Endothelial cell of umbilical vein (primary cell): ENCODE measurements at regions not wholly inside any gene's neighbourhood (a gene's known extent, or its start where the extent isn't known, plus 50 kb on each side); places are given as distances from the start of the nearest gene placed in this dataset.

Source experiments
- BruUV-seq: library from RNA; stranded (reverse); fragments of 400-500 nt; replicated peaks from 2 replicates; lab custom pipeline; 2021; lab: Mats Ljungman, UMichigan
- CTCF ChIA-PET: fragments of 300-600, 350-600 bp; sonication (Branson Sonifier 250); formaldehyde crosslinking; loops from one replicate; lab custom pipeline; 2021; ENCODE audit warnings: antibody characterized with exemption, inconsistent platforms; lab: Charles Lee
- POLR2A ChIA-PET: fragments of 300-600, 350-600 bp; sonication (Branson Sonifier 250); formaldehyde crosslinking; loops from one replicate; lab custom pipeline; 2021; ENCODE audit warnings: antibody characterized with exemption, inconsistent platforms; lab: Charles Lee
- DNase-seq: peaks from one replicate; pipeline ENCODE4 v3.0.0-alpha.2; 2011; ENCODE audit warnings: low read depth, low spot score
- FAIRE-seq: peaks from 2 replicates; lab custom pipeline; 2011; peaks lifted over from hg19 to GRCh38; lab: Jason Lieb, UNC
- H2AFZ ChIP-seq: 2 replicates; pipeline ENCODE4 v1.6.0; 2012; ENCODE audit warnings: low read depth, low read length, control low read depth, inconsistent platforms
- H3K27ac ChIP-seq: 2 replicates; pipeline ENCODE4 v1.5.1; 2011; ENCODE audit warnings: low read depth, mild to moderate bottlenecking, control low read depth, low read length, moderate library complexity; ENCODE audit not compliant: insufficient read depth
- H3K27me3 ChIP-seq, 2 experiments: 2 replicates each; pipeline versions ENCODE4 v1.6.0 to v1.6.1; 2011; ENCODE audit warnings: low read length in 2 of 2, mixed read lengths in 1 of 2; ENCODE audit not compliant: control insufficient read depth in 2 of 2, insufficient read depth in 2 of 2
- H3K36me3 ChIP-seq, 2 experiments: 2 replicates in 1 of 2; 3 replicates in 1 of 2; pipeline ENCODE4 v1.5.1; 2011; ENCODE audit warnings: low read length in 2 of 2, mild to moderate bottlenecking in 1 of 2, moderate library complexity in 1 of 2; ENCODE audit not compliant: control insufficient read depth in 2 of 2, insufficient read depth in 2 of 2; ENCODE audit errors: extremely low read depth in 1 of 2
- H3K4me1 ChIP-seq: 3 replicates; pipeline ENCODE4 v1.5.1; 2011; ENCODE audit warnings: mild to moderate bottlenecking, low read length; ENCODE audit not compliant: control insufficient read depth, insufficient read depth; ENCODE audit errors: extremely low read depth
- H3K4me2 ChIP-seq: 2 replicates; pipeline ENCODE4 v1.6.1; 2011; ENCODE audit warnings: low read length, control low read depth, mixed read lengths; ENCODE audit not compliant: insufficient read depth
- H3K4me3 ChIP-seq, 3 experiments: fragments of 200-600 bp in 1 of 3; sonication (generic), shearing (Covaris generic) in 1 of 3; replicated peaks in 1 of 3; 2 replicates each; pipeline ENCODE4 v1.5.1; 2011 to 2016; ENCODE audit warnings: control low read depth in 3 of 3, low read length in 3 of 3, mild to moderate bottlenecking in 2 of 3, inconsistent platforms in 1 of 3, low read depth in 1 of 3, moderate library complexity in 1 of 3; ENCODE audit not compliant: insufficient read depth in 1 of 3
- H3K79me2 ChIP-seq: 2 replicates; pipeline ENCODE4 v1.6.0; 2012; ENCODE audit warnings: low read length, inconsistent platforms; ENCODE audit not compliant: control insufficient read depth, insufficient read depth
- H3K9ac ChIP-seq: replicated peaks from 2 replicates; pipeline ENCODE3; 2011; ENCODE audit warnings: low read length, control low read depth; ENCODE audit not compliant: insufficient read depth; ENCODE audit errors: extremely low read depth
- H3K9me1 ChIP-seq: replicated peaks from 3 replicates; pipeline ENCODE4 v1.6.0; 2011; ENCODE audit warnings: mild to moderate bottlenecking, low read length; ENCODE audit not compliant: control insufficient read depth, insufficient read depth; ENCODE audit errors: extremely low read depth
- H3K9me3 ChIP-seq: replicated peaks from 2 replicates; pipeline ENCODE4 v1.5.1; 2012; ENCODE audit warnings: low read length, inconsistent platforms; ENCODE audit not compliant: control insufficient read depth, insufficient read depth
- H4K20me1 ChIP-seq: replicated peaks from 2 replicates; pipeline ENCODE3; 2011; ENCODE audit warnings: mild to moderate bottlenecking, low read length; ENCODE audit not compliant: control insufficient read depth, insufficient read depth; ENCODE audit errors: extremely low read depth
- CTCF ChIP-seq, 2 donors: IDR thresholded peaks; 1 replicate in 1 of 2; 2 replicates in 1 of 2; pipeline ENCODE4 v1.5.1; 2011; ENCODE audit warnings: low read length in 2 of 2, mild to moderate bottlenecking in 2 of 2, moderate library complexity in 2 of 2, control low read depth in 1 of 2, inconsistent platforms in 1 of 2, low read depth in 1 of 2; ENCODE audit not compliant: insufficient read depth in 1 of 2; ENCODE audit errors: extremely low read depth in 1 of 2
- EZH2 ChIP-seq: IDR thresholded peaks from 2 replicates; pipeline ENCODE4 v1.6.1; 2012; ENCODE audit warnings: borderline replicate concordance, low read depth, mild to moderate bottlenecking, moderate library complexity, low read length, inconsistent platforms; ENCODE audit not compliant: severe bottlenecking
- FOS ChIP-seq: IDR thresholded peaks from 2 replicates; pipeline ENCODE4 v1.6.1; 2011; ENCODE audit warnings: mild to moderate bottlenecking, low read length, moderate library complexity, borderline replicate concordance; ENCODE audit not compliant: insufficient read depth
- GATA2 ChIP-seq: IDR thresholded peaks from 2 replicates; pipeline ENCODE4 v1.7.0; 2011; ENCODE audit warnings: low read depth, mild to moderate bottlenecking, moderate library complexity, mixed read lengths, low read length; ENCODE audit not compliant: insufficient read length, insufficient read depth
- JUN ChIP-seq: IDR thresholded peaks from 2 replicates; pipeline ENCODE4 v1.6.1; 2011; ENCODE audit warnings: borderline replicate concordance, low read depth; ENCODE audit not compliant: insufficient read length, insufficient read depth
- MYC ChIP-seq: IDR thresholded peaks from one replicate; pipeline ENCODE4 v1.6.1; 2011; ENCODE audit warnings: mild to moderate bottlenecking, low read depth, low read length
- POLR2A ChIP-seq: IDR thresholded peaks from 2 replicates; pipeline ENCODE4 v1.6.1; 2012; ENCODE audit warnings: low read depth, mild to moderate bottlenecking, control low read depth, low read length
- POLR2AphosphoS5 ChIP-seq: IDR thresholded peaks from 2 replicates; pipeline ENCODE4 v1.6.1; 2012; ENCODE audit warnings: low read depth, mild to moderate bottlenecking, control low read depth, low read length, moderate library complexity; ENCODE audit not compliant: insufficient read depth
- dilution Hi-C: fragments of 300-500 bp; cut with MboI; formaldehyde crosslinking; loops from one replicate; pipeline ENCODE4 v1.15.0; 2019; ENCODE audit warnings: low sequenced_read_pairs; ENCODE audit not compliant: extremely low pct_ligation_motif_present
- intact Hi-C: fragments of 100-400 bp; cut with micrococcal nuclease; formaldehyde crosslinking; loops from one replicate; pipeline ENCODE4 v1.10.0; 2022
- TF ChIP-seq, protein P1 (sequence below): IDR thresholded peaks from 2 replicates; pipeline ENCODE4 v1.6.1; 2011; ENCODE audit not compliant: insufficient read depth, insufficient read length

DNA sequence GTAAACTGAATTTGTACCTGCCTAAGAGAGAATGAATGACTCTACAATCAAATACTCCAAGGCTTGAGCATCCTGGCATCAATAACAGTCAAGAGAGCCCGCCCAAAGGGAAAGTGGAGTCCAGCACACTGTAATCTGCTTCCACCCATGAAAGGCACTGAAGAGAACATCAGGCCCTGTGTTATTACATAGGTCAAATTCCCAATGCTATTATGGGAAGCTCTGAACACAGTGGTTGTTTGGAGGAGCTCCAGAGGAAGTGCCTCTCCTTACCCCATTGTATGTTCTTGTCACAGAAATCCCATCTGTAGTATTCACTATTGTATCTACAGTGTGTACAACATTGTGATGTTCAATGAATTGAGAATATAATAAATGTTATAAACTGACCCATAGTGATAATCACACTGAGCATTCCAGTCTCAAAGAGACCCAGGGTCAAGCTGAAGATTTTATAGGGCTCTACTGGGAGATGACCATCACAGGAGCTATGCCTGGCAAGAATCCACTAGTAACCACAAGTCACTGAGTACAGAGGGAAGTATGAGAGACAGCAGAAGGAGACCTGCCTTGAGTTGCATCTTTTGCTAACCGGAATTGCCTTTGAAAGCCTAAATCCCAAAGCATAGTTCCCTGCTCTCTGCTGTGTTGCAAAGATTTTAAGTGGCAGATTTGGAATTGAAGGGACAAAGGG is 446.7 kb downstream of the GJA1 start:
- Histone ChIP-seq H3K4me3 (no peak overlapping the region), H3K9me3 (no peaks in the 10 kb centered on the region), H2AFZ (no peak overlapping the region), H3K9me1 (no peaks in the 10 kb centered on the region), H3K27me3 (no peaks in the 10 kb centered on the region), H3K27ac (no peak overlapping the region), H4K20me1 (no peaks in the 10 kb centered on the region), H3K4me2 (no peak overlapping the region), H3K79me2 (no peaks in the 10 kb centered on the region), H3K36me3 (no peaks in the 10 kb centered on the region), H3K9ac (no peak overlapping the region), H3K4me1 (no peaks in the 10 kb centered on the region)
- dilution Hi-C loops (no loop called here), intact Hi-C loops (no loop called here)
- DNase-seq (no peak), FAIRE-seq (no peak)
- no peak for TF ChIP-seq GATA2
- TF ChIP-seq POLR2AphosphoS5 = no peak
- no peak for TF ChIP-seq CTCF (IDR thresholded peaks at IDR 0.05; ENCODE audit: extremely low read depth in 1 of 2, insufficient read depth in 1 of 2, low read depth in 1 of 2, low read length in 2 of 2)
- no peak for TF ChIP-seq EZH2
- no peak for TF ChIP-seq JUN
- TF ChIP-seq POLR2A = no peak
- TF ChIP-seq MYC = no peak
- TF ChIP-seq FOS = no peak
- TF ChIP-seq, protein P1, sequence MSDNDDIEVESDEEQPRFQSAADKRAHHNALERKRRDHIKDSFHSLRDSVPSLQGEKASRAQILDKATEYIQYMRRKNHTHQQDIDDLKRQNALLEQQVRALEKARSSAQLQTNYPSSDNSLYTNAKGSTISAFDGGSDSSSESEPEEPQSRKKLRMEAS = no peak
- ChIA-PET CTCF (no interaction called here), POLR2A (no interaction called here)
- no TSS peak for BruUV-seq
